Lung (tissue), 11 donors: ENCODE measurements at regions not wholly inside any gene's neighbourhood (a gene's known extent, or its start where the extent isn't known, plus 50 kb on each side); places are given as distances from the start of the nearest gene placed in this dataset.
A peak's percentile ranks its signal among the peaks of the same experiment; 100 is the strongest.

Experiments
- ATAC-seq: fragments of 200-7000 bp; cut with Tn5 transposase; one replicate; pipeline ENCODE4 v1.9.1; 2020; ENCODE audit warnings: moderate number of reproducible peaks; ENCODE audit not compliant: insufficient read depth, low FRiP score
- DNase-seq, 3 donors: peaks; one replicate each; pipeline ENCODE4 v3.0.0-alpha.2; 2013 to 2017
- H3K27ac ChIP-seq, 2 donors: one replicate each; pipeline ENCODE4 v1.5.1; 2013; ENCODE audit warnings: mild to moderate bottlenecking in 2 of 2, moderate library complexity in 2 of 2, control low read depth in 1 of 2, inconsistent platforms in 1 of 2, low read depth in 1 of 2, low read length in 1 of 2
- H3K27me3 ChIP-seq, 3 donors: one replicate each; pipeline ENCODE4 v1.5.1; 2013; ENCODE audit warnings: low read length in 2 of 3; ENCODE audit not compliant: control insufficient read depth in 3 of 3, insufficient read depth in 3 of 3
- H3K36me3 ChIP-seq, 4 donors: one replicate each; pipeline ENCODE4 v1.5.1; 2013; ENCODE audit warnings: low read length in 4 of 4, mild to moderate bottlenecking in 1 of 4, moderate library complexity in 1 of 4; ENCODE audit not compliant: control insufficient read depth in 4 of 4, insufficient read depth in 4 of 4
- H3K4me1 ChIP-seq, 5 donors: one replicate each; pipeline ENCODE4 v1.5.1; 2013; ENCODE audit warnings: low read length in 5 of 5, mild to moderate bottlenecking in 2 of 5, moderate library complexity in 1 of 5; ENCODE audit not compliant: control insufficient read depth in 5 of 5, insufficient read depth in 5 of 5
- H3K4me3 ChIP-seq: one replicate; pipeline ENCODE4 v1.5.1; 2013; ENCODE audit warnings: mild to moderate bottlenecking, control low read depth, moderate library complexity
- H3K9ac ChIP-seq, 2 donors: one replicate each; pipeline ENCODE4 v1.5.1; 2013; ENCODE audit warnings: low read length in 2 of 2, control low read depth in 1 of 2; ENCODE audit not compliant: insufficient read depth in 1 of 2
- H3K9me3 ChIP-seq, 4 donors: one replicate each; pipeline ENCODE4 v1.5.1; 2013; ENCODE audit warnings: low read length in 3 of 4, mild to moderate bottlenecking in 1 of 4, moderate library complexity in 1 of 4; ENCODE audit not compliant: control insufficient read depth in 4 of 4, insufficient read depth in 3 of 4
- CTCF ChIP-seq: IDR thresholded peaks from 2 replicates; pipeline ENCODE4 v1.5.1; 2012; ENCODE audit warnings: mild to moderate bottlenecking; ENCODE audit errors: control extremely low read depth, extremely low read depth
- whole genome bisulfite sequencing, 2 donors: extraction: QIAGEN DNeasy Blood & Tissue Kit; methylation state at CpG; one replicate each; pipeline ENCODE4 v1.1.7; 2013; 5-methylcytosine and 5-hydroxymethylcytosine counted together
- donor health status: control.
- donor health status: control.
- donor health status: Bipolar disorder and iron deficiency.
- donor health status: healthy.
- donor health status: DM: yes; HTN: yes; CAD: no.

GRCh38 chr18:961644-962355, 57.1 kb downstream of the ADCYAP1 start:
- Histone ChIP-seq H3K36me3 (no peaks in the 10 kb centered on the region), H3K4me3 (no peak overlapping the region), H3K27ac (peak overlapping the region in 1 of 2 donors; percentile 31), H3K9ac (peak overlapping the region in 1 of 2 donors; percentile 59), H3K27me3 (peaks cover 0 to 10% (median 0%) of the 10 kb centered on the region in 3 donors), H3K4me1 (no peaks in the 10 kb centered on the region), H3K9me3 (no peaks in the 10 kb centered on the region)
- DNase-seq (peak; percentile 31 to 60 (median 49)), ATAC-seq (no peak)
- TF ChIP-seq CTCF = peak; percentile 59
- 11 to 17% methylated on average over 19 of the region's 19 CpGs for WGBS, 2 donors

- Histone ChIP-seq H3K27ac (no peak overlapping the region), H3K9me3 (no peaks in the 10 kb centered on the region), H3K27me3 (peaks cover 0 to 9% (median 0%) of the 10 kb centered on the region in 3 donors), H3K4me1 (no peaks in the 10 kb centered on the region), H3K9ac (no peak overlapping the region), H3K4me3 (no peak overlapping the region), H3K36me3 (no peaks in the 10 kb centered on the region)
- DNase-seq (no peak), ATAC-seq (no peak)
- no peak for TF ChIP-seq CTCF
- WGBS, 2 donors = 75 to 89% methylated on average over 2 of the region's 2 CpGs
Observed at GRCh38 chr18:963276-963675, 58.6 kb downstream of the ADCYAP1 start.

- TF ChIP-seq CTCF = no peak
- H3K36me3 ChIP-seq = no peaks in the 10 kb centered on the region
- H3K9me3 ChIP-seq = no peaks in the 10 kb centered on the region
- DNase-seq (no peak), ATAC-seq (no peak)
- H3K9ac ChIP-seq = no peak overlapping the region
- no peak overlapping the region for H3K4me3 ChIP-seq
- 80% methylated on average over 11 of the region's 11 CpGs for WGBS, 2 donors
- H3K27ac ChIP-seq = no peak overlapping the region
- H3K4me1 ChIP-seq = no peaks in the 10 kb centered on the region
- peaks cover 0 to 9% (median 0%) of the 10 kb centered on the region in 3 donors for H3K27me3 ChIP-seq
Observed at GRCh38 chr18:965921-966758, 61.5 kb downstream of the ADCYAP1 start.
